Immature natural killer cell (primary cell): ENCODE measurements at regions not wholly inside any gene's neighbourhood (a gene's known extent, or its start where the extent isn't known, plus 50 kb on each side); places are given as distances from the start of the nearest gene placed in this dataset.
"Not testable (repeated sequence)": the region's sequence is repeated elsewhere in the genome, so short reads cannot be mapped to it uniquely, and the experiment has no call there.

Source experiments
- DNase-seq, 3 donors: peaks; one replicate each; pipeline ENCODE4 v3.0.0; 2022; ENCODE audit warnings: mixed read lengths in 1 of 3
- H3K27ac Mint-ChIP-seq, 6 donors: one replicate each; pipeline ENCODE4 v1.8.0; 2020; ENCODE audit warnings: mixed read lengths in 6 of 6, mild to moderate bottlenecking in 5 of 6, inconsistent platforms in 4 of 6, moderate library complexity in 3 of 6
- H3K27me3 Mint-ChIP-seq, 3 donors: one replicate each; pipeline ENCODE4 v1.8.0; 2020 to 2021; ENCODE audit warnings: low read depth in 3 of 3, mild to moderate bottlenecking in 3 of 3, mixed read lengths in 3 of 3, moderate library complexity in 3 of 3, inconsistent platforms in 1 of 3
- H3K36me3 Mint-ChIP-seq, 3 donors: one replicate each; pipeline ENCODE4 v1.8.0; 2020; ENCODE audit warnings: mixed read lengths in 3 of 3, inconsistent platforms in 2 of 3, mild to moderate bottlenecking in 2 of 3
- H3K4me1 Mint-ChIP-seq, 2 donors: one replicate each; pipeline ENCODE4 v1.8.0; 2020; ENCODE audit warnings: inconsistent platforms in 2 of 2, mild to moderate bottlenecking in 2 of 2, mixed read lengths in 2 of 2, moderate library complexity in 1 of 2
- H3K4me3 Mint-ChIP-seq, 5 donors: one replicate each; pipeline ENCODE4 v1.8.0; 2020; ENCODE audit warnings: mild to moderate bottlenecking in 5 of 5, mixed read lengths in 5 of 5, inconsistent platforms in 3 of 5, moderate library complexity in 3 of 5
- H3K9me3 Mint-ChIP-seq, 6 donors: one replicate each; pipeline ENCODE4 v1.8.0; 2020; ENCODE audit warnings: mild to moderate bottlenecking in 6 of 6, mixed read lengths in 6 of 6, inconsistent platforms in 4 of 6, moderate library complexity in 3 of 6

- Mint-ChIP-seq H3K9me3 (peaks cover 3 to 14% (median 10%) of the 10 kb centered on the region in 6 donors), H3K27ac (no peak overlapping the region), H3K36me3 (no peaks in the 10 kb centered on the region), H3K4me3 (no peak overlapping the region), H3K4me1 (no peaks in the 10 kb centered on the region), H3K27me3 (no peaks in the 10 kb centered on the region)
- no peak for DNase-seq
Observed at GRCh38 chr6:93183531-93183972, 235.8 kb downstream of the EPHA7 start.

DNA sequence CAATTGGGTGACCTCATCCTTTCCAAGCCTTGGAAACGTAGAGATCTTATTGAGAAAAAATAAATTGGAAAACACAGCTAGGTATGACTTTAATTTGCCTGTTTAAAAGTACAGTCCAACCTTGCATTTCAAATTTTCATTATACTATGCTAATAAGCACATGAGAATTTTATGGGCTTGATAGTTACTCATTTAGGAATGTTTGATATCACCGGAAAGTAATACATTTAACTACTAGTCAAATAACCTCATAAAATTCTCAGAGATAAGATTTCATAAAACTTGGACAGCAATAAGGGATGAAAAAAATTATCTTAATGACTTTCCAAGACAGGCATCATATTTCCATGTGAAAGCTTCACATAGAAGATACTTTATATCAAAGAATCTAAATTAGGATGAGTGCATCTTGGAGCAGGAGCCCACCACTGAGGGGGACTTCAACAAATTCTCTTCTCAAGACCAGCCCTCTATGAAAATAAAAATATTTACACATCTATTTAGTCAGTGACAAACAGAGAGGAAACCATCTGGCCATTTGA is 236.3 kb downstream of the EPHA7 start:
- no peak overlapping the region for H3K4me3 Mint-ChIP-seq
- H3K27ac Mint-ChIP-seq = no peak overlapping the region
- no peaks in the 10 kb centered on the region for H3K4me1 Mint-ChIP-seq
- H3K27me3 Mint-ChIP-seq = no peaks in the 10 kb centered on the region
- no peak for DNase-seq
- no peaks in the 10 kb centered on the region for H3K36me3 Mint-ChIP-seq
- H3K9me3 Mint-ChIP-seq = peaks cover 3 to 14% (median 10%) of the 10 kb centered on the region in 6 donors

- Mint-ChIP-seq H3K9me3 (peaks cover 5 to 27% (median 24%) of the 10 kb centered on the region in 6 donors), H3K4me1 (no peaks in the 10 kb centered on the region), H3K4me3 (no peak overlapping the region), H3K27me3 (no peaks in the 10 kb centered on the region), H3K36me3 (no peaks in the 10 kb centered on the region), H3K27ac (no peak overlapping the region)
- DNase-seq = no peak
Observed at GRCh38 chr6:93177918-93178317, 241.4 kb downstream of the EPHA7 start.

- no peak for DNase-seq
- peaks cover 5 to 27% (median 25%) of the 10 kb centered on the region in 6 donors for H3K9me3 Mint-ChIP-seq
- no peaks in the 10 kb centered on the region for H3K27me3 Mint-ChIP-seq
- H3K4me1 Mint-ChIP-seq = no peaks in the 10 kb centered on the region
- H3K27ac Mint-ChIP-seq = no peak overlapping the region
- no peak overlapping the region for H3K4me3 Mint-ChIP-seq
- no peaks in the 10 kb centered on the region for H3K36me3 Mint-ChIP-seq
Observed at GRCh38 chr6:93177438-93177837, 241.9 kb downstream of the EPHA7 start.

- DNase-seq = no peak
- Mint-ChIP-seq H3K4me1 (no peaks in the 10 kb centered on the region), H3K4me3 (no peak overlapping the region), H3K36me3 (no peaks in the 10 kb centered on the region), H3K27ac (no peak overlapping the region), H3K9me3 (peaks cover 5 to 32% (median 23%) of the 10 kb centered on the region in 6 donors), H3K27me3 (no peaks in the 10 kb centered on the region)
Observed at GRCh38 chr6:93176070-93176469, 243.3 kb downstream of the EPHA7 start.

DNA sequence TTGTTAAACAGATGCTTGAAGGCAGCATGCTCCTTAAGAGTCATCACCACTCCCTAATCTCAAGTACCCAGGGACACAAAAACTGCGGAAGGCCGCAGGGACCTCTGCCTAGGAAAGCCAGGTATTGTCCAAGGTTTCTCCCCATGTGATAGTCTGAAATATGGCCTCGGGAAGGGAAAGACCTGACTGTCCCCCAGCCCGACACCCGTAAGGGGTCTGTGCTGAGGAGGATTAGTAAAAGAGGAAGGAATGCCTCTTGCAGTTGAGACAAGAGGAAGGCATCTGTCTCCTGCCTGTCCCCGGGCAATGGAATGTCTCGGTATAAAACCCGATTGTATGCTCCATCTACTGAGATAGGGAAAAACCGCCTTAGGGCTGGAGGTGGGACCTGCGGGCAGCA is 245.8 kb downstream of the EPHA7 start:
- H3K27ac Mint-ChIP-seq, DNase-seq, H3K4me3 Mint-ChIP-seq, H3K27me3 Mint-ChIP-seq, H3K4me1 Mint-ChIP-seq, H3K36me3 Mint-ChIP-seq: not testable (repeated sequence)
- peaks cover 6 to 24% (median 18%) of the 10 kb centered on the region in 6 donors for H3K9me3 Mint-ChIP-seq

- Mint-ChIP-seq H3K27ac (no peak overlapping the region), H3K4me3 (no peak overlapping the region), H3K36me3 (no peaks in the 10 kb centered on the region)
Observed at GRCh38 chr6:93165850-93166430, 253.4 kb downstream of the EPHA7 start.

GRCh38 chr6:93164781-93165180 is 254.6 kb downstream of the EPHA7 start:
- Mint-ChIP-seq H3K4me3 (no peak overlapping the region), H3K9me3 (peaks cover 0 to 40% (median 7%) of the 10 kb centered on the region in 6 donors), H3K36me3 (no peaks in the 10 kb centered on the region), H3K4me1 (no peaks in the 10 kb centered on the region), H3K27ac (no peak overlapping the region), H3K27me3 (no peaks in the 10 kb centered on the region)
- no peak for DNase-seq

More at GRCh38 chr6:93165850-93166430, 253.4 kb downstream of the EPHA7 start:
- no peaks in the 10 kb centered on the region for H3K27me3 Mint-ChIP-seq
- H3K4me1 Mint-ChIP-seq = no peaks in the 10 kb centered on the region
- peaks cover 0 to 36% (median 6%) of the 10 kb centered on the region in 6 donors for H3K9me3 Mint-ChIP-seq
- DNase-seq = no peak

- Mint-ChIP-seq H3K27ac (no peak overlapping the region), H3K4me1 (no peaks in the 10 kb centered on the region), H3K9me3 (peaks cover 10 to 40% (median 13%) of the 10 kb centered on the region in 6 donors), H3K36me3 (no peaks in the 10 kb centered on the region), H3K27me3 (no peaks in the 10 kb centered on the region), H3K4me3 (no peak overlapping the region)
- no peak for DNase-seq
Observed at GRCh38 chr6:93163146-93163545, 256.2 kb downstream of the EPHA7 start.

- H3K27ac Mint-ChIP-seq = no peak overlapping the region
- H3K9me3 Mint-ChIP-seq = peaks cover 5 to 45% (median 14%) of the 10 kb centered on the region in 6 donors
- no peak for DNase-seq
- H3K36me3 Mint-ChIP-seq = peaks cover 0 to 4% (median 0%) of the 10 kb centered on the region in 3 donors
- H3K4me1 Mint-ChIP-seq = no peaks in the 10 kb centered on the region
- H3K27me3 Mint-ChIP-seq = peaks cover 0 to 1% (median 1%) of the 10 kb centered on the region in 3 donors
- no peak overlapping the region for H3K4me3 Mint-ChIP-seq
Observed at GRCh38 chr6:93139408-93140081, 279.8 kb downstream of the EPHA7 start.

DNA sequence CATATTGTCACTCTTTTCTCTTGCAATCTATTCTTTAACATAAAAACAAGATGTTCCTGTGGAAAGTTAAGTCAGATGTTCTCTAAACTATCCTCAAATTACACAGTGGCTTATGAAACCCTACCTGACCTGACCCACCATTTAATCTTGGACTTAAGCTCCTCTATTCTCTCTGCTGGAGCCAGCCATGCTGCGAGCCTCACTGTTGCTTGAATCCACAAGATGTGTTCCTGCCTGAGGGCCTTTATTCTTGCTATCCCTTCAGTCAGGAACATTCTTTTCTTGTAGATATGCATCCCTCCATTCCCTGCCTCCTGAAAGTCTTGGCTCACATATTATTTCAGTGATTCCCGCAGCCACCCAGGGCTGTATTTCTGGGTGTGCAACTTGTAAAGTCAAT is 283.2 kb downstream of the EPHA7 start:
- peaks cover 5 to 32% (median 13%) of the 10 kb centered on the region in 6 donors for H3K9me3 Mint-ChIP-seq
- peaks cover 0 to 4% (median 0%) of the 10 kb centered on the region in 3 donors for H3K36me3 Mint-ChIP-seq
- H3K27me3 Mint-ChIP-seq = peaks cover 0 to 1% (median 1%) of the 10 kb centered on the region in 3 donors
- H3K4me1 Mint-ChIP-seq = no peaks in the 10 kb centered on the region
- no peak overlapping the region for H3K4me3 Mint-ChIP-seq
- DNase-seq = no peak
- no peak overlapping the region for H3K27ac Mint-ChIP-seq

- no peaks in the 10 kb centered on the region for H3K36me3 Mint-ChIP-seq
- DNase-seq = no peak
- no peak overlapping the region for H3K4me3 Mint-ChIP-seq
- H3K9me3 Mint-ChIP-seq = peaks cover 9 to 63% (median 22%) of the 10 kb centered on the region in 6 donors
- H3K27ac Mint-ChIP-seq = no peak overlapping the region
- H3K27me3 Mint-ChIP-seq = no peaks in the 10 kb centered on the region
- H3K4me1 Mint-ChIP-seq = no peaks in the 10 kb centered on the region
Observed at GRCh38 chr6:93124006-93124632, 295.2 kb downstream of the EPHA7 start.

GRCh38 chr6:93123585-93123984 is 295.8 kb downstream of the EPHA7 start:
- DNase-seq = no peak
- Mint-ChIP-seq H3K36me3 (no peaks in the 10 kb centered on the region), H3K4me3 (no peak overlapping the region), H3K27ac (no peak overlapping the region), H3K9me3 (peaks cover 9 to 60% (median 22%) of the 10 kb centered on the region in 6 donors), H3K4me1 (no peaks in the 10 kb centered on the region), H3K27me3 (no peaks in the 10 kb centered on the region)

GRCh38 chr6:93120154-93120742 is 299.1 kb downstream of the EPHA7 start:
- Mint-ChIP-seq H3K9me3 (peaks cover 5 to 44% (median 19%) of the 10 kb centered on the region in 6 donors), H3K27me3 (no peaks in the 10 kb centered on the region), H3K4me1 (no peaks in the 10 kb centered on the region), H3K4me3 (no peak overlapping the region), H3K27ac (no peak overlapping the region), H3K36me3 (no peaks in the 10 kb centered on the region)
- DNase-seq = no peak
